Ascending aorta (tissue), 2 donors: ENCODE measurements at regions not wholly inside any gene's neighbourhood (a gene's known extent, or its start where the extent isn't known, plus 50 kb on each side); places are given as distances from the start of the nearest gene placed in this dataset.

Experiments
- DNase-seq, 2 donors: peaks; one replicate each; pipeline ENCODE4 v3.0.0-alpha.2; 2019; ENCODE audit warnings: low spot score in 2 of 2
- H3K27ac ChIP-seq, 2 donors: fragments of 200-600 bp; sonication (generic); one replicate each; pipeline ENCODE4 v1.5.1; 2016 to 2017; ENCODE audit warnings: mild to moderate bottlenecking in 1 of 2
- H3K27me3 ChIP-seq: fragments of 200-600 bp; sonication (generic); one replicate; pipeline ENCODE4 v1.5.1; 2017
- H3K36me3 ChIP-seq, 2 donors: fragments of 200-600 bp; sonication (generic); one replicate each; pipeline ENCODE4 v1.5.1; 2016
- H3K4me1 ChIP-seq, 2 donors: fragments of 200-600 bp; sonication (generic); one replicate each; pipeline ENCODE4 v1.5.1; 2016 to 2017; ENCODE audit warnings: mild to moderate bottlenecking in 1 of 2
- H3K4me3 ChIP-seq, 2 donors: fragments of 200-600 bp; sonication (generic); one replicate each; pipeline ENCODE4 v1.5.1; 2016 to 2017; ENCODE audit warnings: mild to moderate bottlenecking in 1 of 2
- H3K9me3 ChIP-seq, 2 donors: fragments of 200-600 bp; sonication (generic); one replicate each; pipeline ENCODE4 v1.5.1; 2016
- CTCF ChIP-seq, 3 experiments: fragments of 200-600 bp in 2 of 3; fragments of 450-650 bp in 1 of 3; sonication (generic) in 2 of 3; IDR thresholded peaks; one replicate each; pipeline ENCODE4 v1.5.1; 2016 to 2019; ENCODE audit warnings: antibody characterized with exemption in 3 of 3, mild to moderate bottlenecking in 1 of 3, moderate library complexity in 1 of 3
- intact Hi-C: fragments of 100-400 bp; cut with DNase I; formaldehyde crosslinking; loops from one replicate; pipeline ENCODE4 v1.15.1; 2023

GRCh38 chr18:46337271-46337670 lies 233.1 kb downstream of the HAUS1 start:
- no peaks in the 10 kb centered on the region for H3K36me3 ChIP-seq
- H3K27me3 ChIP-seq = no peaks in the 10 kb centered on the region
- no peaks in the 10 kb centered on the region for H3K9me3 ChIP-seq
- TF ChIP-seq CTCF (IDR thresholded peaks at IDR 0.05) = no peak
- intact Hi-C loops = loop anchor here (5.0 kb wide), 1 partner anchor 165 kb away; a partner anchor contains a TSS
- H3K27ac ChIP-seq = no peak overlapping the region
- H3K4me3 ChIP-seq = no peak overlapping the region
- peaks cover 0 to 10% of the 10 kb centered on the region in 2 donors for H3K4me1 ChIP-seq
- no peak for DNase-seq

GRCh38 chr18:46338205-46338604 lies 234.0 kb downstream of the HAUS1 start:
- Histone ChIP-seq H3K9me3 (no peaks in the 10 kb centered on the region), H3K4me1 (peaks cover 0 to 10% of the 10 kb centered on the region in 2 donors), H3K27me3 (no peaks in the 10 kb centered on the region), H3K4me3 (no peak overlapping the region), H3K27ac (no peak overlapping the region), H3K36me3 (no peaks in the 10 kb centered on the region)
- intact Hi-C loops = loop anchor here (5.0 kb wide), 1 partner anchor 166 kb away; a partner anchor contains a TSS
- no peak for TF ChIP-seq CTCF (IDR thresholded peaks at IDR 0.05)
- no peak for DNase-seq

DNA sequence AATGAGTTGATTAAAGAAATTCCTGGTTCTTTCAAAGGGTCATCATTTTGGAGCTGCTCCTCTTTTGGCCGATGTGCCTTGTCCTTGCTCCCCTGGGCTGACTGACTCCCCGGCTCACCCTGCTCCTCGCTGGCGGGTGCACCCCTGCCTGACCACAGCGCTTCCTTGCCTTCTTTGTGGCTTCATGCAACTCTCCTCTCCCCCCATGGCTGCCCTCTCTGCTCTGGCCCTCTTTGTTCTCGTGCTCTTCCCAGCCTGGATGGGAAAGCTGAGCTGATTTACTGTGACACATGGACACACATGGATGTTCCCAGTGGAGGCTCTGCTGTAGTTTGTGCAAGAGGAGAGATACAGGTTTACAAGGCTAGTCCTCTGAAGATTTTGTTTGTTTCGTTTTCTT lies 234.6 kb downstream of the HAUS1 start:
- Histone ChIP-seq H3K9me3 (no peaks in the 10 kb centered on the region), H3K4me3 (no peak overlapping the region), H3K36me3 (no peaks in the 10 kb centered on the region), H3K27me3 (no peaks in the 10 kb centered on the region), H3K4me1 (peaks cover 0 to 8% of the 10 kb centered on the region in 2 donors), H3K27ac (no peak overlapping the region)
- no peak for TF ChIP-seq CTCF (IDR thresholded peaks at IDR 0.05)
- DNase-seq = no peak
- intact Hi-C loops = loop anchor here (5.0 kb wide), 1 partner anchor 166 kb away; a partner anchor contains a TSS

DNA sequence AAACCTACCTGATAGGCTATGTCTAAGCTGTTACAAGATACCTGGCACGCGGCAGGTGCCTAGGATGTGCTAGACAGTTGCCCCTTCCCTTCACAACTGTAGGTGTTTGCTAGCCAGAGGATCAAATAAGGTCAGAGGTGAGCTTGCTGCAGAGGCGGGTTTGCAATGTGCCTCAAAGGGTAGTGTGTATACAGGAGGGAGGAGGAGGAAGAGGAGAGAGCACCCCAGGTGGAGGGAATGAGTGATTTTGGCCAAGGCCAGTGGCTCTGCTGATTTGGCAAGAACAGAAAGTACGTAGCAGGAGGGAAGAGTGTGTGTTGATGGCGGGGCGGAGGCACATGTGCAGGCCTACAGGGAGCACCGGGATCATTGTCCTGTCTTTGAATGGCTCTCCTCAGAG lies 236.5 kb downstream of the HAUS1 start:
- TF ChIP-seq CTCF (IDR thresholded peaks at IDR 0.05) = no peak
- H3K27ac ChIP-seq = no peak overlapping the region

DNA sequence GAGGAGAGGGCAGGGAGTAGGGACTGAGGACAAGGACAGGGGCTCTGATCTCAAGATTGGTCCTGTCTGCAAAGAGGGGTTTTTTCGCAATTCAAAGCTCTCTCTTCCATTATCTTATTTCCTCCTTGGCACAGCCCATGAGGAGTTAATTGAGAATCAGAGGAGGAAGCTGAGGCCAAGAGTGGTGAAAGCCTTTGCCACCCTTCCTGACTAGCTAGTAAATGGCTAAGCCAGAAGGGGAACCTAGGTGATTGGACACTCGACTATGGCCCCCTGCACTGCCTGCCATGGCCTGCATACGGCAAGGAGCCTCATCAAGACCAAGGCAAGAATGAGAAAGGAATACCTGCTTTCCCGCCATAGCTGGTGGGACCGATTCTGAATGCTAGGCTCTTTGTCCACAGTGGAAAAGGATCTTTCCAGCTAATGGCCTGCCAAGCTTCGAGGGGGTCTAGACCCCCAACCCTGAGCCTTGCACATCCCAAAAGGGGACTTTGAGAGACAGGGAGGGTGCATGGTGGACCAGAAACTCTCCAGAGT lies 237.9 kb downstream of the HAUS1 start:
- no peak overlapping the region for H3K27ac ChIP-seq
- H3K9me3 ChIP-seq = no peaks in the 10 kb centered on the region
- DNase-seq = peak in 1 of 2 donors; percentile 27
- no peaks in the 10 kb centered on the region for H3K27me3 ChIP-seq
- no peaks in the 10 kb centered on the region for H3K4me1 ChIP-seq
- no peaks in the 10 kb centered on the region for H3K36me3 ChIP-seq
- H3K4me3 ChIP-seq = no peak overlapping the region
- intact Hi-C loops = no loop called here
- no peak for TF ChIP-seq CTCF (IDR thresholded peaks at IDR 0.05)

More for the DNA sequence above, 236.5 kb downstream of the HAUS1 start:
- Histone ChIP-seq H3K4me1 (no peaks in the 10 kb centered on the region), H3K27me3 (no peaks in the 10 kb centered on the region), H3K4me3 (no peak overlapping the region), H3K36me3 (no peaks in the 10 kb centered on the region), H3K9me3 (no peaks in the 10 kb centered on the region)
- intact Hi-C loops = no loop called here
- no peak for DNase-seq

GRCh38 chr18:46343456-46343855 lies 239.3 kb downstream of the HAUS1 start:
- intact Hi-C loops = no loop called here
- TF ChIP-seq CTCF (IDR thresholded peaks at IDR 0.05) = no peak
- DNase-seq = no peak

More at GRCh38 chr18:46343456-46343855, 239.3 kb downstream of the HAUS1 start:
- H3K27ac ChIP-seq = no peak overlapping the region
- no peaks in the 10 kb centered on the region for H3K27me3 ChIP-seq
- H3K36me3 ChIP-seq = no peaks in the 10 kb centered on the region
- no peaks in the 10 kb centered on the region for H3K4me1 ChIP-seq
- H3K9me3 ChIP-seq = no peaks in the 10 kb centered on the region
- H3K4me3 ChIP-seq = no peak overlapping the region
